ENCODE measurements at regions not wholly inside any gene's neighbourhood (a gene's known extent, or its start where the extent isn't known, plus 50 kb on each side); places are given as distances from the start of the nearest gene placed in this dataset.

DNA sequence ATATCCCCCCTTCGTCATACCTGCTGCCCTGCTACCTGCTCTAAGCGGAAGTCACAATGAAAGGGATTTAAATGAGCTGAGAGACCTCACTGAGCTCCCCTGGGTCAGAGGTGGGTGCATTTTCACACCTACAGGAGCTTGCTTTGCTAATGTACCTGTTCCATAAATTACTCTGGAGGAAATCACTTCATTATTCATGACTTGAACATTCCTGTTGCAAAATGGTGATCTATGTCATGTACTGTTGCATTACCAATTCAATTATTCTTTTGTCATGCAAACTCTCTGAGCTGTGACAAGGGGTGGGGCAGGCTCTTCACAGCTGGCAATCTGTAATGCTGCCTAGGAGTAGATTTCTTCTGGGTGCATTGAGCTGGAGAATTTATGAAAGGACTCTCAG, 761.3 kb downstream of the TSN start:
- no peaks in the 10 kb centered on the region for H3K4me1 Mint-ChIP-seq (ENCODE audit: low read depth)
- no peak for DNase-seq (ENCODE audit: low spot score)
- H3K9me3 Mint-ChIP-seq, result no peaks in the 10 kb centered on the region
- H3K27ac Mint-ChIP-seq, result no peak overlapping the region
- H3K4me3 Mint-ChIP-seq, result no peak overlapping the region
- H3K36me3 Mint-ChIP-seq (ENCODE audit: low read depth), result no peaks in the 10 kb centered on the region
- no peaks in the 10 kb centered on the region for H3K27me3 Mint-ChIP-seq (ENCODE audit: insufficient read depth)
- intact Hi-C loops (cut with micrococcal nuclease), result no loop called here

DNA sequence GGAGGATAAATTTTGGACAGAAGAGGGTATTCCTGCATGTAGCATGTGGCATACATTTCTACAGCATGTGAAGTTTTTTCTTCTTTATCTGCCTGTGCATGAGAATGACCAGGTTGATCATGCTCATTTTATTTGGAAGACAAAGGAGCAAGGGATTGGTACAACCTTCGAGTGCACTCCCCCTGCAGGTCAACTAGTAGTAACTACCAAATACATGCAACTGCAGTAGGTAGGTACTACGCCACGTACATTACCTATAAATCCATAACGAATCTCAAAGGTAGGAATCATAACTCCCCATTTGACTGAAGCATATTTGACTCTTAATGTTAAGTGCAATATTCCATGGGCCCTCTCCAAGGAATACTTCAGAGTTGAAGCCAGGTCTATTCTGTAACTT, 763.9 kb downstream of the TSN start:
- Mint-ChIP-seq H3K27me3 (ENCODE audit: insufficient read depth) (no peaks in the 10 kb centered on the region), H3K4me1 (ENCODE audit: low read depth) (no peaks in the 10 kb centered on the region), H3K4me3 (no peak overlapping the region), H3K9me3 (no peaks in the 10 kb centered on the region), H3K36me3 (ENCODE audit: low read depth) (no peaks in the 10 kb centered on the region), H3K27ac (no peak overlapping the region)
- intact Hi-C loops (cut with micrococcal nuclease), result no loop called here
- no peak for DNase-seq (ENCODE audit: low spot score)

DNA sequence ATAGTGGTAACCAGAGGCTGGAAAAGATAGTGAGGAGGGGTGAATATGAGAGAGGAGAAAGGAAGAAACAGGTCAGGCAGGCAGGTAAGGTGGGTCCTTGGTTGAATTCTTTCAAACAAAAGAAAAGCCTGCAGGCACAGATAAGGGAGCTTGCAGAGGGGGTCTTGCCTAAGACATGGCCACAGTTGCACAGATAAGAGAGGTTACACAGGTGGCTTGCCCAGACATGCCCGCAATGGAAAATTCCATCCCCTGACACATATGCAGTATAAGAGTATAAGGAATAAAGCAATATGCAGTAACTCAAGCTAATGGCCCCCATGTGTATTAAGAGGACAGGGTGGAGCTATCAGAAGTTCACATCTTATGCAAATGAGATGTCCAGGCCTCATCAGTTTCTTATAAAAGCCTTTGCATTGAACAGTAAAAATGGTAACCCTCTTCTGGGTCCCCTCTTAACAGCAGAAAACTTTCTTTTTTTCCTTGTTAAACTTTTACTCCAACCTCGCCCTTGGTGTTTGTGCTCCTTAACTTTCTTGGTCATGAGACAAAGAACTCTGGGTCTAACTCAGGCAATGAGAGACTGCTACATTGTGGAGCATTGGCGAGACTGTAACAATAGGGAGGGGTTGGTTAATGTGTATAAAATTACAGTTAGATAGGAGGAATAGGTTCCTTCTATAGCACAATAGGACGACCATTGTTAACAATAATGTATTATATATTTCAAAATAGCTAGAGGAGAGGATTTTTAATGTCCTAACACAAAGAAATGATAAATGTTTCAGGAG, 764.6 kb downstream of the TSN start:
- Mint-ChIP-seq H3K36me3 (ENCODE audit: low read depth) (no peaks in the 10 kb centered on the region), H3K27ac (no peak overlapping the region), H3K4me3 (no peak overlapping the region), H3K27me3 (ENCODE audit: insufficient read depth) (no peaks in the 10 kb centered on the region), H3K9me3 (no peaks in the 10 kb centered on the region), H3K4me1 (ENCODE audit: low read depth) (no peaks in the 10 kb centered on the region)
- intact Hi-C loops (cut with micrococcal nuclease), result no loop called here
- DNase-seq (ENCODE audit: low spot score), result no peak

DNA sequence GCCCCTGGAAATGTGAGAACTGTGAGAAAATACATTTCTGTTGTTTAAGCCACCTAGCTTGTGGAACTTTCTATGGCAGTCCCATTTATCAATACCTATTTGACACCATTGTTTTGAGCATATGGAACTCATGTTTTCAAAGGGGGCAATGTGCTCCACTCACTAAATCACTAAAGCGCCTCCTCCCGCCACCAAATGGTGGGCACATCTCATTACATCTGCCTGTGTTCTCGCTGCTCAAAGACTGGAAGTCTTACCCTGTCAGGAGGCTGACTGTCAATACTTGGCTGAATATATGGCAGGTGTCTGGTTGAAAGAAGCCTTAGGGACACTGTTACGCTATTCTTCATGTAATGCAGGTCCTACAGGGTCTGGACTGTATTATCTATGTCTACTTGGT, 767.7 kb downstream of the TSN start:
- Mint-ChIP-seq H3K9me3 (no peaks in the 10 kb centered on the region), H3K4me1 (ENCODE audit: low read depth) (no peaks in the 10 kb centered on the region), H3K4me3 (no peak overlapping the region), H3K27ac (no peak overlapping the region), H3K36me3 (ENCODE audit: low read depth) (no peaks in the 10 kb centered on the region), H3K27me3 (ENCODE audit: insufficient read depth) (no peaks in the 10 kb centered on the region)
- DNase-seq (ENCODE audit: low spot score), result no peak
- intact Hi-C loops (cut with micrococcal nuclease), result no loop called here

DNA sequence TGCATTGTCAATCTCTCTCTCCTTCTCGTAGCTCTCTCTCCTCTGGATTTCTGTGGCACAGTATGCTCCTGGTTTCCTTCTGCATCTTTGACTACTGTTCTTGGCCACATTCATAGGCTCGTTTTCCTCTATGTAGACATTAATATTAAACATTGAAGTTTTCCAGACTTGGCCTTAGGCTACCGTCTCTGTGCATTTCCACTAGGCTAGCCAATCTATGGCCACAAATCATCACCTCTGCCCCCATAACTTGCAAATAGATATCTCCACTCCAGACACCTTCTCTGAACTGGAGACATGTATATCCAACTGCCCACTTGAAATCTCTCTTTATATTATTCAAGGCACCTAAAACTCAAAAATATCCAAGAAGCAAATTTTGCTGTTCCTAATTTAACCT, 768.5 kb downstream of the TSN start:
- no peak for DNase-seq (ENCODE audit: low spot score)
- intact Hi-C loops (cut with micrococcal nuclease), result no loop called here
- Mint-ChIP-seq H3K27ac (no peak overlapping the region), H3K4me1 (ENCODE audit: low read depth) (no peaks in the 10 kb centered on the region), H3K27me3 (ENCODE audit: insufficient read depth) (no peaks in the 10 kb centered on the region), H3K36me3 (ENCODE audit: low read depth) (no peaks in the 10 kb centered on the region), H3K4me3 (no peak overlapping the region), H3K9me3 (no peaks in the 10 kb centered on the region)

DNA sequence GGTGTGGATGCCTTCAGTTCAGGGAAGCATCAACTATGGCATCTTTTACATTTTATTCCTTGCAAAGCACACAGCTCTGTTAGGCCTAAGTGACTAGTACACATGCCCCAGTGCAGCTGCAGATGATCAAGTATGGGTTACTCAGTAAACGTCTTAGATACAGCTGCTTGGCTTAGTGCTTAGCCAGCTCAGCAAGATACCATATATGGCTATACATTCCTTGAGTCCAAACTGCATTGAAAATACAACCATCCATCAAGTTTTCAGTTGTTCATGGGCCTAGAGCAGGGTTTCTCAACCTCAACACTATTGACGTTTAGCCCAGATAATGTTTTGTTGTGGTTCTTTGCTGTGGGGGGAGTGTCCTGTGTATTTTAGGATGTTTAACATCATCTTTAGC, 769.9 kb downstream of the TSN start:
- peaks cover 3% of the 10 kb centered on the region for H3K9me3 Mint-ChIP-seq
- H3K27ac Mint-ChIP-seq, result no peak overlapping the region
- H3K27me3 Mint-ChIP-seq (ENCODE audit: insufficient read depth), result no peaks in the 10 kb centered on the region
- no peaks in the 10 kb centered on the region for H3K4me1 Mint-ChIP-seq (ENCODE audit: low read depth)
- H3K4me3 Mint-ChIP-seq, result no peak overlapping the region
- H3K36me3 Mint-ChIP-seq (ENCODE audit: low read depth), result no peaks in the 10 kb centered on the region
- intact Hi-C loops (cut with micrococcal nuclease), result no loop called here
- DNase-seq (ENCODE audit: low spot score), result no peak

DNA sequence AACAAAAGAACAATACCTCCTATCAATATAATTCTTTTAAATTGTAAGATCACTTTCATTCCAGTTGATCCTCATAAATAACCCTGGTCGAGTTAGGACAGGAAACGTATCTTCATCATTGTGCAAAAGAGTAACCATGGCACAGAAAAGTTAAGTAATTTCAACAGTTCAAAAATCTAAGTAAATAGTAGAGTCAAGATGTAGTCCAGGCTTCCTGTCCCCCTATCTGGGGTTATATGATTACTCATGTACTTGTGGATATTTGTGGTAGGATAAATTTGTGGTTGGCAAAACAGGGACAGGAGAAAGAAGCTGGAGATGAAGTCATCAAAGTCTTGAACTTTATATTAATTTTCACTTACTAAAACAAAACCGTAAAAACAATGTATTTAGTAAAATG, 772.6 kb downstream of the TSN start:
- intact Hi-C loops (cut with micrococcal nuclease), result no loop called here
- DNase-seq (ENCODE audit: low spot score), result no peak
- H3K4me3 Mint-ChIP-seq, result no peak overlapping the region
- peaks cover 3% of the 10 kb centered on the region for H3K9me3 Mint-ChIP-seq
- no peaks in the 10 kb centered on the region for H3K4me1 Mint-ChIP-seq (ENCODE audit: low read depth)
- H3K27me3 Mint-ChIP-seq (ENCODE audit: insufficient read depth), result no peaks in the 10 kb centered on the region
- H3K36me3 Mint-ChIP-seq (ENCODE audit: low read depth), result no peaks in the 10 kb centered on the region
- no peak overlapping the region for H3K27ac Mint-ChIP-seq

DNA sequence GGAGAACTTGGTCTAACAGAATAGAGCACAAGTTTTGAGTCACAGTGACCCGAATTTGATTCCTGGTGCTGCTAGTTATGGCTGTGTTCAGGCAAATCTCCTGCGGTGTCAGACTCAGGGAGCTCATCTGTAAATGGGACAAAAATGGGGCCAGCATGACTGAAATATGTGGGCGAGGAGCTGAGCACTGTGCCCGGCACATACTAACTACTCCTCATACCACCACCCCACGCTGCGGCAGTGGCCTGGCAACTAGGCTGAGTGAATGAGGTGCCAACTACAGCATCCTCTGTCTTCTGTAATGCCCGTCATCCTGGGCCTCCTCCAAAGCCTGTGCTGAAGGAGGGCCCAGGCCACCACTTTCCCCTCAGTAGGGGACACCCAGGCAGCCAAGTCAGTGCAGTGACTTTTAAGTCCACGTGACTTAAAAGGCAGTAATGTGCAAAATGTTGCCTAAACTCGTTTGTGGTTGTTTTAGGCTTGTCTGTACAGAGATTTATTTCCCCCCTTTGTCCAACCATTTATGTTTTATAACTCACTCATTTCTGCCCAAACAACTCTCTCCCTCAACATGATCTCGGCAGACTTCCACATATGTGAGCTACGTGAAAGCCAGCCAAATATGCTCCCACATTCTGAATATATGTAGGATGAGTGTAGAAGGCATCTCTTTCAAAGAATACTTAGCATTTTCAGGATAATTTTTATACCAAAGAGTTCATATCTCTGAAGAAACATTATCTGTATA, 773.7 kb downstream of the TSN start:
- no peak for DNase-seq (ENCODE audit: low spot score)
- Mint-ChIP-seq H3K36me3 (ENCODE audit: low read depth) (no peaks in the 10 kb centered on the region), H3K4me1 (ENCODE audit: low read depth) (no peaks in the 10 kb centered on the region), H3K9me3 (peaks cover 3% of the 10 kb centered on the region), H3K27ac (no peak overlapping the region), H3K4me3 (no peak overlapping the region), H3K27me3 (ENCODE audit: insufficient read depth) (no peaks in the 10 kb centered on the region)
- intact Hi-C loops (cut with micrococcal nuclease), result no loop called here

DNA sequence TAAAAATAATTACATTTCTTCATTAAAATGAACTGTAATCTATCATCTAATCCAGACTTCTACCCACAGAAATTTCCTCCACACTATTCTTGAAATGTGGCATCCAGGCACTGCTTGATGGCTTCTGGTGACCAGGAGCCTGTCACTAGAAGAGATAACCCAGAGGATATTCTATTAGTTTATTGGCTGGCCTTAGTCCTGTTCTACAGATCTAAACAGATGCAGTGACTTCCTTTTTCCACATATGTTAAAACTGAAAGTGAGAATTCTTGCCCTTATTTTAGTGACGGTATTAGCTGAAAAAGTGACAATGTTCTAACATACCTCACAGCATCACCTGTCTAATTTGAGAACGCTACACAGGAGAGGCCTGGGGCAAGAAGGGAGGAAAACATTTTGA, 775.4 kb downstream of the TSN start:
- intact Hi-C loops (cut with micrococcal nuclease), result no loop called here

DNA sequence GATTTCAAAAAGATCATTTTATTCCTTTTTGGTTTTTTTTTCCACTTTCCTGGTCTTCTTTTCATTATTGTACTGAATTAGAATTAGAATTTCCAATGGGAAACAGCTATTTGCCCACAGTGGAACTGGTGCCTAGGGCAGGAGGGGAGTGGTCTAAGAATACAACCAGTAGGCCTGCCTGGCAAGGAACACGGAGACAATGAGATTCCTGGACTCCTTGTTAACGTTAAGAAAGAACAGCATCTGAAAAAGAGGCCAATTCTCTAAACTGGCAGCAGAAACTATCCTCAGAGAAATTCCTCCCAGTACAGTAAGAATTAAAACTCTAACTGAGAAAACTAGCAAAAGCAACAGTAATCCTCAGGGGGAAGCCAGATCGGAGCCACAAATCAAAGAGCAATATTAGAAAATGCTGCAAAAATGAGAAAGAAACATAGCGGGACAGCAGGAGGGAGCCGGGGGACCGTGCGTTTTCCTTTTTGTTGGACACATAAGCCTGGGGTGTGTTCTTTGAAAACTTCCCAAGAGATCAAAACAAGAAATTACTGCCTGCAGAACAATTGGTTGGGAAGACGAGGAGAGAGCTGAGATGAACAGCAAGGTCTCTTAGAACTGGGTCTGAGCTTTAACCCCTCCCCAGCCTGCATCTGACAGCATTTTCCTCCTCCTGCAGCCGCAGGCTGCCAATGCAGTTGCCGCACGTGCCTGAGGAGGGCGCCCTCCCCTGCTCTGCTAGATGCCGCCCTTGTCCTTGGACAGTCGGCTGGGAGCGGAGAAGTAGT, 776.0 kb downstream of the TSN start:
- Mint-ChIP-seq H3K4me1 (ENCODE audit: low read depth) (no peaks in the 10 kb centered on the region), H3K4me3 (no peak overlapping the region), H3K9me3 (peaks cover 3% of the 10 kb centered on the region), H3K36me3 (ENCODE audit: low read depth) (no peaks in the 10 kb centered on the region), H3K27me3 (ENCODE audit: insufficient read depth) (peaks cover 1% of the 10 kb centered on the region), H3K27ac (no peak overlapping the region)
- no peak for DNase-seq (ENCODE audit: low spot score)
- intact Hi-C loops (cut with micrococcal nuclease), result no loop called here

More for the DNA sequence above, 775.4 kb downstream of the TSN start:
- no peak for DNase-seq (ENCODE audit: low spot score)
- Mint-ChIP-seq H3K4me1 (ENCODE audit: low read depth) (no peaks in the 10 kb centered on the region), H3K9me3 (peaks cover 3% of the 10 kb centered on the region), H3K4me3 (no peak overlapping the region), H3K36me3 (ENCODE audit: low read depth) (no peaks in the 10 kb centered on the region), H3K27ac (no peak overlapping the region), H3K27me3 (ENCODE audit: insufficient read depth) (peaks cover 1% of the 10 kb centered on the region)

DNA sequence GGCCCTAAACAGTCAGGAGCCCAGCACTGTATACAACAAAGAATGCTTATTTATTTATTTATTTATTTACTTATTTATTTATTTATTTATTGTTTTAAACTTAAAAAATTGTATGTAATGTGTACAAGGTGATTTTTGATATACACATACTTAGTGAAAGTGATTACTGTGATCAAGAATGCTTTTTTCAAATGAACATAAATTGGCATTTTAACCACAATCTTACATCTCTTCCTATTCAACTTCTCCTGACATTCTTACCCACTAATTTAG, 776.6 kb downstream of the TSN start:
- Mint-ChIP-seq H3K27me3 (ENCODE audit: insufficient read depth) (peaks cover 1% of the 10 kb centered on the region), H3K4me1 (ENCODE audit: low read depth) (no peaks in the 10 kb centered on the region), H3K4me3 (no peak overlapping the region), H3K36me3 (ENCODE audit: low read depth) (no peaks in the 10 kb centered on the region), H3K27ac (no peak overlapping the region), H3K9me3 (peaks cover 3% of the 10 kb centered on the region)
- intact Hi-C loops (cut with micrococcal nuclease), result no loop called here
- no peak for DNase-seq (ENCODE audit: low spot score)

DNA sequence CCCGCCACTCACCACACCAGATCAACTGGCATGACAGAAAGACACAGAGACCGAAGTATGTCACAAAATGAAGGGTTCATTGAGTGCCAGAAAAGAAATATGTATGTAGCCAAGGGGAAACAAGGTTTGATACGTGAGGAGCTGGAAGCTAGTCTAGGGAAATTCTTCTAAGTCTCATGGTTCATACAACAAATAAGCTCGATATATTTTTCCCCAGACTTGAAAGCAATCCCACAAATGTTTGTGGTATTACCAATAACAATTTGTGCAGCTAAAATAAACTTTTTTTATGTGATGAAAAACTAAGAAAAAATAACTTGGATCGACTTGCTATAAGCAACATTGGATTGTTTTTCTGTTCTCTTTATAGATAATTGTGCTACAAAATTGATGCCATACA, 777.0 kb downstream of the TSN start:
- Mint-ChIP-seq H3K9me3 (peaks cover 3% of the 10 kb centered on the region), H3K36me3 (ENCODE audit: low read depth) (no peaks in the 10 kb centered on the region), H3K27me3 (ENCODE audit: insufficient read depth) (peaks cover 1% of the 10 kb centered on the region), H3K4me1 (ENCODE audit: low read depth) (no peaks in the 10 kb centered on the region), H3K4me3 (no peak overlapping the region), H3K27ac (no peak overlapping the region)
- no peak for DNase-seq (ENCODE audit: low spot score)
- intact Hi-C loops (cut with micrococcal nuclease), result no loop called here

DNA sequence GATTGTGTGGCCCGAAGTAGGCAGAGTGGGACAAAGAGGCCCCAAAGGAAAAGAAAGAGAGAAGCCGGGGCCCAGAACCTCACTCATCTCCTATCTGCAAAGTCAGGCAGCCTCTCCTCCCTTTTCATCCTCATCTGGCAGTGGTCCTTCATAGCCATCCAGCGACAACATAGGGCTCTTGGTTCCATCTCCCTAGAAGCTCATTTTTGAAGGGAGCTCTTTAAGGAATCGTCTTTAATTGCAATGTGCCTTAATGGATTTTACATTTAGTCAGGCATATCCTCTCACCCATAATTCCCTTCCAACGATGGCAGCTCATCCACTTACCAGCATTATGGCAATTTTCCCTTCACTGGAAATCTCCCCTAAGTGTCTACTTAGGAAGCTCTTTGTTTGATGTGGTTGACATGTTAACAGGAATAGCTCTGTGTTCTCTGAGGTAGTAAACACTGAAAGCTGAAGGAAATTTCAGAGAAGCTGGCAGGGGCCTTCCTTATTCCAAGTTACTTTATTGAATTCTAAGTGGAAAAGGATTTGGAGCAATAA, 780.6 kb downstream of the TSN start:
- H3K27ac Mint-ChIP-seq, result no peak overlapping the region
- DNase-seq (ENCODE audit: low spot score), result no peak
- no peaks in the 10 kb centered on the region for H3K9me3 Mint-ChIP-seq
- H3K27me3 Mint-ChIP-seq (ENCODE audit: insufficient read depth), result peaks cover 1% of the 10 kb centered on the region
- no peak overlapping the region for H3K4me3 Mint-ChIP-seq
- no peaks in the 10 kb centered on the region for H3K36me3 Mint-ChIP-seq (ENCODE audit: low read depth)
- no peaks in the 10 kb centered on the region for H3K4me1 Mint-ChIP-seq (ENCODE audit: low read depth)
- intact Hi-C loops (cut with micrococcal nuclease), result no loop called here
